GM12878 (cell line): ENCODE measurements at regions not wholly inside any gene's neighbourhood (a gene's known extent, or its start where the extent isn't known, plus 50 kb on each side); places are given as distances from the start of the nearest gene placed in this dataset.

ENCODE experiments used
- ATAC-seq: fragments of 200-7000 bp; cut with Tn5 transposase; 3 replicates; pipeline ENCODE4 v1.9.1; 2020; ENCODE audit warnings: mild to moderate bottlenecking, moderate library complexity
- BruUV-seq: library from RNA; stranded (reverse); fragments of 400-500 nt; replicated peaks from 2 replicates; lab custom pipeline; 2021; lab: Mats Ljungman, UMichigan
- CTCF ChIA-PET: fragments of 300-600 bp; sonication (Branson Sonifier 250); formaldehyde crosslinking; extraction: SDS; loops from one replicate; lab custom pipeline; 2021; ENCODE audit warnings: inconsistent platforms; lab: Yijun Ruan, JAX
- POLR2A ChIA-PET: fragments of 350-600 bp; formaldehyde crosslinking; extraction: SDS; loops from one replicate; lab custom pipeline; 2021; ENCODE audit warnings: inconsistent platforms; lab: Charles Lee
- RAD21 ChIA-PET: fragments of 300-600 bp; sonication (Branson Sonifier 250); formaldehyde crosslinking; loops from one replicate; lab custom pipeline; 2023; ENCODE audit warnings: antibody characterized with exemption; ENCODE audit not compliant: unreplicated experiment; lab: Charles Lee
- SMC1A ChIA-PET: fragments of 300-600 bp; sonication (Branson Sonifier 250); formaldehyde crosslinking; loops from one replicate; lab custom pipeline; 2023; ENCODE audit not compliant: unreplicated experiment, uncharacterized antibody; lab: Charles Lee
- DNase-seq: peaks from one replicate; pipeline ENCODE4 v3.0.0-alpha.2; 2011; ENCODE audit warnings: low read depth, low spot score
- FAIRE-seq: peaks from 3 replicates; lab custom pipeline; 2011; peaks lifted over from hg19 to GRCh38; lab: Jason Lieb, UNC
- H2AFZ ChIP-seq: 2 replicates; pipeline ENCODE4 v1.6.0; 2011; ENCODE audit warnings: low read depth, low read length, control low read depth; ENCODE audit not compliant: control insufficient read depth
- H3K27ac ChIP-seq: 2 replicates; pipeline ENCODE4 v1.5.1; 2011; ENCODE audit warnings: control low read depth; ENCODE audit not compliant: control insufficient read depth, insufficient read depth
- H3K27me3 ChIP-seq, 2 experiments: replicated peaks in 1 of 2; 2 replicates each; pipeline versions ENCODE4 v1.6.0 to v1.6.1; 2011; ENCODE audit warnings: low read length in 1 of 2; ENCODE audit not compliant: control insufficient read depth in 2 of 2, insufficient read depth in 2 of 2
- H3K36me3 ChIP-seq, 2 experiments: 2 replicates each; pipeline ENCODE4 v1.5.1; 2011; ENCODE audit warnings: low read length in 1 of 2; ENCODE audit not compliant: control insufficient read depth in 2 of 2, insufficient read depth in 2 of 2
- H3K4me1 ChIP-seq: 2 replicates; pipeline ENCODE4 v1.6.1; 2011; ENCODE audit warnings: mild to moderate bottlenecking, low read length, moderate library complexity, mixed read lengths; ENCODE audit not compliant: control insufficient read depth, insufficient read depth
- H3K4me2 ChIP-seq: 2 replicates; pipeline ENCODE4 v1.6.0; 2011; ENCODE audit warnings: control low read depth; ENCODE audit not compliant: control insufficient read depth, insufficient read depth
- H3K4me3 ChIP-seq: fragments of 200-600 bp; sonication (generic); 2 replicates; pipeline ENCODE4 v1.5.1; 2016
- H3K79me2 ChIP-seq: 2 replicates; pipeline ENCODE4 v1.6.0; 2011; ENCODE audit warnings: low read length; ENCODE audit not compliant: control insufficient read depth, insufficient read depth
- H3K9ac ChIP-seq: 2 replicates; pipeline ENCODE4 v1.8.0; 2011; ENCODE audit warnings: low read length, control low read depth, mixed read lengths; ENCODE audit not compliant: control insufficient read depth, insufficient read depth
- H3K9me3 ChIP-seq: replicated peaks from 3 replicates; pipeline ENCODE4 v1.5.1; 2011; ENCODE audit warnings: mild to moderate bottlenecking, low read length; ENCODE audit not compliant: control insufficient read depth, insufficient read depth
- H4K20me1 ChIP-seq: 2 replicates; pipeline ENCODE4 v1.6.0; 2011; ENCODE audit not compliant: control insufficient read depth, insufficient read depth
- BMI1 ChIP-seq: fragments of 450-650 bp; IDR thresholded peaks from 2 replicates; pipeline ENCODE4 v1.6.1; 2016; ENCODE audit warnings: mild to moderate bottlenecking, moderate library complexity, borderline replicate concordance
- CHD4 ChIP-seq: fragments of 200-600 bp; sonication (generic); IDR thresholded peaks from 2 replicates; pipeline ENCODE4 v1.6.1; 2016; ENCODE audit warnings: mild to moderate bottlenecking
- ESRRA ChIP-seq: IDR thresholded peaks from 2 replicates; pipeline ENCODE4 v1.6.1; 2012; ENCODE audit warnings: mild to moderate bottlenecking, low read length, improper control_type of control experiment
- NBN ChIP-seq: fragments of 450-650 bp; IDR thresholded peaks from 2 replicates; pipeline ENCODE4 v1.6.1; 2016
- NFIC ChIP-seq: IDR thresholded peaks from 2 replicates; pipeline ENCODE4 v1.6.1; 2012; ENCODE audit warnings: low read depth, mild to moderate bottlenecking, inconsistent platforms, low read length, moderate library complexity
- PAX5 ChIP-seq: IDR thresholded peaks from 2 replicates; pipeline ENCODE4 v1.6.1; 2011; ENCODE audit warnings: low read depth, low read length, borderline replicate concordance
- PKNOX1 ChIP-seq: fragments of 450-650 bp; IDR thresholded peaks from 2 replicates; pipeline ENCODE4 v1.6.1; 2016; ENCODE audit warnings: mild to moderate bottlenecking
- RB1 ChIP-seq: fragments of 450-650 bp; formaldehyde crosslinking; IDR thresholded peaks from 2 replicates; pipeline ENCODE4 v1.6.1; 2017; ENCODE audit warnings: mild to moderate bottlenecking, borderline replicate concordance
- RELA ChIP-seq: fragments of 450-650 bp; IDR thresholded peaks from 2 replicates; pipeline ENCODE4 v1.8.0; 2014; ENCODE audit warnings: borderline replicate concordance; ENCODE audit not compliant: partially characterized antibody
- SIX5 ChIP-seq: IDR thresholded peaks from 2 replicates; pipeline ENCODE4 v1.6.1; 2011; ENCODE audit warnings: mild to moderate bottlenecking, low read depth, low read length, moderate library complexity; ENCODE audit not compliant: severe bottlenecking
- SMAD5 ChIP-seq: IDR thresholded peaks from 2 replicates; pipeline ENCODE4 v1.6.1; 2016; ENCODE audit warnings: antibody characterized with exemption, low read depth
- TARDBP ChIP-seq: IDR thresholded peaks from 2 replicates; pipeline ENCODE4 v1.6.1; 2016; ENCODE audit warnings: borderline replicate concordance
- TBL1XR1 ChIP-seq: IDR thresholded peaks from 2 replicates; pipeline ENCODE4 v1.6.1; 2012; ENCODE audit warnings: low read depth, low read length, improper control_type of control experiment
- TCF12 ChIP-seq: IDR thresholded peaks from 2 replicates; pipeline ENCODE4 v1.6.1; 2011; ENCODE audit warnings: low read depth, mild to moderate bottlenecking, low read length
- WRNIP1 ChIP-seq: IDR thresholded peaks from 2 replicates; pipeline ENCODE4 v1.6.1; 2011; ENCODE audit warnings: low read depth, low read length, improper control_type of control experiment, borderline replicate concordance
- ZBTB11 ChIP-seq: fragments of 450-650 bp; formaldehyde crosslinking; IDR thresholded peaks from 2 replicates; pipeline ENCODE4 v1.5.0; 2022; ENCODE audit warnings: mild to moderate bottlenecking, missing genetic modification characterization
- WGBS: methylation state at CpG from one replicate; pipeline ENCODE4 v1.1.6; 2016; ENCODE audit warnings: low lambda C conversion rate; ENCODE audit not compliant: insufficient replicate concordance, insufficient coverage; ENCODE audit errors: missing lambda C conversion rate; 5-methylcytosine and 5-hydroxymethylcytosine counted together
- in situ Hi-C: fragments of 300-500 bp; cut with MboI; formaldehyde crosslinking; loops from 9 replicates; pipeline ENCODE4 v1.14.3; 2018; ENCODE audit warnings: mixed read lengths
- intact Hi-C: fragments of 100-400 bp; cut with micrococcal nuclease; formaldehyde crosslinking; loops from one replicate; pipeline ENCODE4 v1.14.2; 2022; ENCODE audit not compliant: unreplicated experiment

DNA sequence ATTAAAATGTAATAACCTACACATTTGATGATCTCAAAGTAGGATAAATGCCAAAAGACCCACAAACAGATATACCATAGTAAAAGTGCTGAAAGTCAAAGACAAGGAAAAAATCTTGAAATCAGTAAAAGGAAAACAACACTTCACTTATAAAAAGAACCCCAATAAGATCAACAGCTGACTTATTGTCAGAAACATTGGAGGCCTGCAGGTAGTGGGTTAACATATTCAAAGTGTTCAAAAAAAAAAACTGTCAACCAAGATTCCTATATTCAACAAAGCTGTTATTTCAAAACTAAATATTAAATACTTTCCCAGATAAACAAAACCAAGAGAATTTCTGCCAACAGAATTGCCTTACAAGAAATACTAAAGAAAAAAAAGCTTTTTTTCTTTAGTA, 347.1 kb downstream of the GUCY2F start:
- ChIA-PET SMC1A (interaction anchor here (0.6 kb wide), 1 partner anchor 58 kb away, joined by 3 read pairs; no protein-coding TSS in a partner anchor), RAD21 (no interaction called here), CTCF (interaction anchor here (0.6 to 0.7 kb wide), 2 partner anchors 45 to 86 kb away, joined by 3 to 4 read pairs; no protein-coding TSS in a partner anchor), POLR2A (no interaction called here)
- Histone ChIP-seq H3K79me2 (no peaks in the 10 kb centered on the region), H3K27ac (no peak overlapping the region), H2AFZ (no peak overlapping the region), H3K4me2 (no peak overlapping the region), H3K27me3 (no peaks in the 10 kb centered on the region), H3K36me3 (no peaks in the 10 kb centered on the region), H3K4me1 (no peaks in the 10 kb centered on the region), H4K20me1 (no peaks in the 10 kb centered on the region), H3K4me3 (no peak overlapping the region), H3K9ac (no peak overlapping the region), H3K9me3 (no peaks in the 10 kb centered on the region)
- in situ Hi-C loops (no loop called here), intact Hi-C loops (loop anchor here (5.0 kb wide), 1 partner anchor 47 kb away; no protein-coding TSS in a partner anchor)
- BruUV-seq: no TSS peak
- TF ChIP-seq WRNIP1: no peak
- TF ChIP-seq ESRRA: no peak
- TF ChIP-seq TCF12: no peak
- no peak for TF ChIP-seq BMI1
- TF ChIP-seq CHD4: no peak
- TF ChIP-seq SIX5: no peak
- TF ChIP-seq SMAD5: no peak
- no peak for TF ChIP-seq NFIC
- no peak for TF ChIP-seq RELA
- TF ChIP-seq TARDBP: no peak
- TF ChIP-seq TBL1XR1: no peak
- DNase-seq (no peak), ATAC-seq (no peak), FAIRE-seq (no peak)

- Histone ChIP-seq H3K9ac (no peak overlapping the region), H3K36me3 (no peaks in the 10 kb centered on the region), H3K4me1 (no peaks in the 10 kb centered on the region), H3K27ac (no peak overlapping the region), H3K9me3 (no peaks in the 10 kb centered on the region), H3K79me2 (no peaks in the 10 kb centered on the region), H4K20me1 (no peaks in the 10 kb centered on the region), H3K4me2 (no peak overlapping the region), H3K27me3 (no peaks in the 10 kb centered on the region), H2AFZ (no peak overlapping the region), H3K4me3 (no peak overlapping the region)
- DNase-seq (no peak), ATAC-seq (no peak), FAIRE-seq (no peak)
- ChIA-PET RAD21 (no interaction called here), POLR2A (no interaction called here), CTCF (interaction anchor here (0.6 kb wide), 1 partner anchor 259 kb away, joined by 3 read pairs; no protein-coding TSS in a partner anchor), SMC1A (no interaction called here)
- intact Hi-C loops: no loop called here
- BruUV-seq: no TSS peak
- in situ Hi-C loops: no loop called here
- 37% methylated on average over 3 of the region's 3 CpGs for WGBS
- no peak for TF ChIP-seq NBN
- TF ChIP-seq RB1: no peak
- no peak for TF ChIP-seq PAX5
- no peak for TF ChIP-seq ZBTB11 (CRISPR knock-in tag)
- TF ChIP-seq PKNOX1: no peak
Observed at GRCh38 chrX:109125304-109125703, 356.6 kb downstream of the GUCY2F start.
